ENCODE measurements at regions not wholly inside any gene's neighbourhood (a gene's known extent, or its start where the extent isn't known, plus 50 kb on each side); places are given as distances from the start of the nearest gene placed in this dataset.
"Not testable (repeated sequence)": the region's sequence is repeated elsewhere in the genome, so short reads cannot be mapped to it uniquely, and the experiment has no call there.

- TF ChIP-seq PRDM2 (tag by site-specific recombination; IDR thresholded peaks at IDR 0.05; ENCODE audit: borderline replicate concordance), result no peak
Measured at GRCh38 chr11:91293119-91293518, 931.5 kb upstream of the FAT3 start (continued).

- no peaks in the 10 kb centered on the region for H3K9me3 ChIP-seq (ENCODE audit: control insufficient read depth, insufficient read depth, low read depth, low read length)
Measured at GRCh38 chr11:91272089-91272488, 952.5 kb upstream of the FAT3 start.

GRCh38 chr11:91268512-91269295 lies 955.9 kb upstream of the FAT3 start:
- H3K4me1 ChIP-seq (ENCODE audit: control insufficient read depth, insufficient read depth, low read length); H3K9me3 ChIP-seq (ENCODE audit: control insufficient read depth, insufficient read depth, low read depth, low read length); H3K4me3 ChIP-seq (ENCODE audit: low read depth, low read length); H3K36me3 ChIP-seq (ENCODE audit: control insufficient read depth in 2 of 2, insufficient read depth in 1 of 2, low read length in 2 of 2); CTCF ChIA-PET; H3K27ac ChIP-seq (ENCODE audit: extremely low read depth, low read depth, low read length); POLR2A ChIA-PET: not testable (repeated sequence)

More at GRCh38 chr11:91272089-91272488, 952.5 kb upstream of the FAT3 start:
- no peaks in the 10 kb centered on the region for H3K4me1 ChIP-seq (ENCODE audit: control insufficient read depth, insufficient read depth, low read length)
- H3K27ac ChIP-seq (ENCODE audit: extremely low read depth, low read depth, low read length), result no peak overlapping the region
- H3K4me3 ChIP-seq (ENCODE audit: low read depth, low read length), result no peak overlapping the region
- TF ChIP-seq ZNF132 (tag by site-specific recombination; IDR thresholded peaks at IDR 0.05; ENCODE audit: borderline replicate concordance) (no peak), ZNF114 (tag by site-specific recombination; IDR thresholded peaks at IDR 0.05) (no peak), ZNF280D (tag by site-specific recombination; IDR thresholded peaks at IDR 0.05) (no peak), ZNF48 (tag by site-specific recombination; IDR thresholded peaks at IDR 0.05) (no peak), ZNF16 (tag by site-specific recombination; IDR thresholded peaks at IDR 0.05; ENCODE audit: low read depth) (no peak), PRDM10 (tag by site-specific recombination; IDR thresholded peaks at IDR 0.05) (no peak)
- POLR2A ChIA-PET, result no interaction called here
- no peaks in the 10 kb centered on the region for H3K36me3 ChIP-seq (ENCODE audit: control insufficient read depth in 2 of 2, insufficient read depth in 1 of 2, low read length in 2 of 2)
- CTCF ChIA-PET, result no interaction called here
